ENCODE measurements at regions not wholly inside any gene's neighbourhood (a gene's known extent, or its start where the extent isn't known, plus 50 kb on each side); places are given as distances from the start of the nearest gene placed in this dataset.

GRCh38 chr10:83952314-83952713 lies 187.0 kb upstream of the GHITM start:
- TF ChIP-seq CTCF (IDR thresholded peaks at IDR 0.05; ENCODE audit: low read length), result no peak
- TF ChIP-seq EZH2 (IDR thresholded peaks at IDR 0.05; ENCODE audit: borderline replicate concordance, low read length), result no peak

Measured in OCI-LY1 (cell line).